WTC11 (cell line): ENCODE measurements at regions not wholly inside any gene's neighbourhood (a gene's known extent, or its start where the extent isn't known, plus 50 kb on each side); places are given as distances from the start of the nearest gene placed in this dataset.

Experiments
- ATAC-seq: fragments of 200-7000 bp; cut with Tn5 transposase; 2 replicates; pipeline ENCODE4 v1.10.0; 2021; ENCODE audit warnings: mild to moderate bottlenecking, moderate library complexity
- CTCF ChIA-PET: fragments of 300-600 bp; sonication (Branson Sonifier 250); formaldehyde crosslinking; loops from one replicate; lab custom pipeline; 2021; ENCODE audit warnings: antibody characterized with exemption; lab: Charles Lee
- POLR2A ChIA-PET: fragments of 350-600 bp; sonication (Branson Sonifier 250); formaldehyde crosslinking; loops from one replicate; lab custom pipeline; 2021; ENCODE audit warnings: antibody characterized with exemption; lab: Charles Lee
- DNase-seq: peaks from one replicate; pipeline ENCODE4 v3.0.0; 2021; ENCODE audit warnings: low spot score
- H3K27ac Mint-ChIP-seq: 2 replicates; pipeline ENCODE4 v1.8.0; 2021; ENCODE audit warnings: mixed read lengths
- H3K27me3 Mint-ChIP-seq: 2 replicates; pipeline ENCODE4 v1.8.0; 2021; ENCODE audit warnings: low read depth, mild to moderate bottlenecking, moderate library complexity, mixed read lengths
- H3K36me3 Mint-ChIP-seq: 2 replicates; pipeline ENCODE4 v1.8.0; 2021; ENCODE audit warnings: mixed read lengths
- H3K4me1 Mint-ChIP-seq: 2 replicates; pipeline ENCODE4 v1.8.0; 2022; ENCODE audit warnings: mixed read lengths
- H3K4me3 Mint-ChIP-seq: 2 replicates; pipeline ENCODE4 v1.8.0; 2021; ENCODE audit warnings: mild to moderate bottlenecking, moderate library complexity, mixed read lengths
- H3K9me3 Mint-ChIP-seq: 2 replicates; pipeline ENCODE4 v1.8.0; 2021; ENCODE audit warnings: mixed read lengths
- ATF1 ChIP-seq: sonication (generic); formaldehyde crosslinking; IDR thresholded peaks from 2 replicates; pipeline ENCODE4 v1.8.1; 2023; ENCODE audit warnings: mild to moderate bottlenecking, moderate library complexity, missing genetic modification reagents
- CREB1 ChIP-seq: sonication (generic); formaldehyde crosslinking; IDR thresholded peaks from 2 replicates; pipeline ENCODE4 v1.8.0; 2023; ENCODE audit warnings: mild to moderate bottlenecking, missing genetic modification reagents
- EMX1 ChIP-seq: fragments of 250-450 bp; sonication (Bioruptor Pico); IDR thresholded peaks from 2 replicates; pipeline ENCODE4 v1.8.0; 2021; ENCODE audit warnings: mild to moderate bottlenecking
- MAX ChIP-seq: sonication (generic); formaldehyde crosslinking; IDR thresholded peaks from 2 replicates; pipeline ENCODE4 v1.8.0; 2022; ENCODE audit warnings: mild to moderate bottlenecking, missing genetic modification reagents
- NR2C2 ChIP-seq: sonication (generic); formaldehyde crosslinking; IDR thresholded peaks from 2 replicates; pipeline ENCODE4 v1.8.0; 2022; ENCODE audit warnings: mild to moderate bottlenecking, missing genetic modification reagents
- OVOL2 ChIP-seq: fragments of 250-450 bp; sonication (Bioruptor Pico); IDR thresholded peaks from 2 replicates; pipeline ENCODE4 v1.9.0; 2021; ENCODE audit warnings: mild to moderate bottlenecking, borderline replicate concordance
- PRDM15 ChIP-seq: sonication (generic); formaldehyde crosslinking; IDR thresholded peaks from 2 replicates; pipeline ENCODE4 v1.8.0; 2022; ENCODE audit warnings: missing genetic modification reagents
- SMAD3 ChIP-seq: sonication (generic); formaldehyde crosslinking; IDR thresholded peaks from 2 replicates; pipeline ENCODE4 v1.8.0; 2022; ENCODE audit warnings: missing genetic modification reagents, mild to moderate bottlenecking, borderline replicate concordance
- SP1 ChIP-seq: sonication (generic); formaldehyde crosslinking; conservative IDR thresholded peaks from 2 replicates; pipeline ENCODE4 v1.8.1; 2022; ENCODE audit warnings: missing genetic modification reagents
- TEAD4 ChIP-seq: sonication (generic); formaldehyde crosslinking; IDR thresholded peaks from 2 replicates; pipeline ENCODE4 v1.8.0; 2022; ENCODE audit warnings: mild to moderate bottlenecking, missing genetic modification reagents
- USF1 ChIP-seq: sonication (generic); formaldehyde crosslinking; IDR thresholded peaks from 2 replicates; pipeline ENCODE4 v1.8.0; 2022; ENCODE audit warnings: mild to moderate bottlenecking, missing genetic modification reagents
- ZBTB21 ChIP-seq: sonication (generic); formaldehyde crosslinking; IDR thresholded peaks from 2 replicates; pipeline ENCODE4 v1.8.1; 2023; ENCODE audit warnings: mild to moderate bottlenecking, missing genetic modification reagents, borderline replicate concordance
- ZNF138 ChIP-seq: sonication (generic); formaldehyde crosslinking; conservative IDR thresholded peaks from 2 replicates; pipeline ENCODE4 v1.8.1; 2022; ENCODE audit warnings: mild to moderate bottlenecking, moderate library complexity, missing genetic modification reagents
- ZNF219 ChIP-seq: sonication (generic); formaldehyde crosslinking; IDR thresholded peaks from 2 replicates; pipeline ENCODE4 v1.8.0; 2023; ENCODE audit warnings: missing genetic modification reagents, mild to moderate bottlenecking, borderline replicate concordance
- ZNF423 ChIP-seq: fragments of 250-450 bp; sonication (Bioruptor Pico); IDR thresholded peaks from 2 replicates; pipeline ENCODE4 v2.1.2; 2022; ENCODE audit warnings: mild to moderate bottlenecking, moderate library complexity
- TF ChIP-seq, protein P1 (sequence below): sonication (generic); formaldehyde crosslinking; IDR thresholded peaks from 2 replicates; pipeline ENCODE4 v1.8.1; 2023; ENCODE audit warnings: mild to moderate bottlenecking, missing genetic modification reagents, moderate library complexity
- TF ChIP-seq, protein P2 (sequence below): sonication (generic); formaldehyde crosslinking; IDR thresholded peaks from 2 replicates; pipeline ENCODE4 v1.8.1; 2023; ENCODE audit warnings: mild to moderate bottlenecking, missing genetic modification reagents, borderline replicate concordance
- TF ChIP-seq, protein P3 (sequence below): sonication (generic); formaldehyde crosslinking; IDR thresholded peaks from 2 replicates; pipeline ENCODE4 v1.8.0; 2022; ENCODE audit warnings: mild to moderate bottlenecking, missing genetic modification reagents
- TF ChIP-seq, protein P4 (sequence below): fragments of 200-600 bp; IDR thresholded peaks from 2 replicates; pipeline ENCODE4 v1.8.0; 2022; ENCODE audit warnings: antibody characterized with exemption
- TF ChIP-seq, protein P5 (sequence below): sonication (generic); formaldehyde crosslinking; IDR thresholded peaks from 2 replicates; pipeline ENCODE4 v1.8.1; 2022; ENCODE audit warnings: low read depth, missing genetic modification reagents, borderline replicate concordance

GRCh38 chr22:48155446-48155845 lies 1393.0 kb downstream of the TBC1D22A start (continued):
- TF ChIP-seq ZNF138 (CRISPR knock-in tag) (no peak), OVOL2 (CRISPR knock-in tag) (no peak)

- H3K27ac Mint-ChIP-seq, result no peak overlapping the region
- no peaks in the 10 kb centered on the region for H3K36me3 Mint-ChIP-seq
- no peak overlapping the region for H3K4me3 Mint-ChIP-seq
- peaks cover 7% of the 10 kb centered on the region; the same call in 1 of the 2 replicates for H3K9me3 Mint-ChIP-seq
- POLR2A ChIA-PET, result interaction anchor here (1.3 kb wide), 1 partner anchor 26 kb away, joined by 3 read pairs; no protein-coding TSS in a partner anchor
- TF ChIP-seq SMAD3 (CRISPR knock-in tag), result no peak
- TF ChIP-seq SP1, result no peak
- no peak for TF ChIP-seq MAX (CRISPR knock-in tag)
- no peak for TF ChIP-seq CREB1 (CRISPR knock-in tag)
- no peak for TF ChIP-seq ZNF219 (CRISPR knock-in tag)
- no peak for TF ChIP-seq NR2C2 (CRISPR knock-in tag)
- TF ChIP-seq PRDM15, result no peak
- TF ChIP-seq, protein P1, sequence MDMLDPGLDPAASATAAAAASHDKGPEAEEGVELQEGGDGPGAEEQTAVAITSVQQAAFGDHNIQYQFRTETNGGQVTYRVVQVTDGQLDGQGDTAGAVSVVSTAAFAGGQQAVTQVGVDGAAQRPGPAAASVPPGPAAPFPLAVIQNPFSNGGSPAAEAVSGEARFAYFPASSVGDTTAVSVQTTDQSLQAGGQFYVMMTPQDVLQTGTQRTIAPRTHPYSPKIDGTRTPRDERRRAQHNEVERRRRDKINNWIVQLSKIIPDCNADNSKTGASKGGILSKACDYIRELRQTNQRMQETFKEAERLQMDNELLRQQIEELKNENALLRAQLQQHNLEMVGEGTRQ (CRISPR knock-in tag), result no peak
- TF ChIP-seq ATF1 (CRISPR knock-in tag), result no peak
- TF ChIP-seq, protein P2, sequence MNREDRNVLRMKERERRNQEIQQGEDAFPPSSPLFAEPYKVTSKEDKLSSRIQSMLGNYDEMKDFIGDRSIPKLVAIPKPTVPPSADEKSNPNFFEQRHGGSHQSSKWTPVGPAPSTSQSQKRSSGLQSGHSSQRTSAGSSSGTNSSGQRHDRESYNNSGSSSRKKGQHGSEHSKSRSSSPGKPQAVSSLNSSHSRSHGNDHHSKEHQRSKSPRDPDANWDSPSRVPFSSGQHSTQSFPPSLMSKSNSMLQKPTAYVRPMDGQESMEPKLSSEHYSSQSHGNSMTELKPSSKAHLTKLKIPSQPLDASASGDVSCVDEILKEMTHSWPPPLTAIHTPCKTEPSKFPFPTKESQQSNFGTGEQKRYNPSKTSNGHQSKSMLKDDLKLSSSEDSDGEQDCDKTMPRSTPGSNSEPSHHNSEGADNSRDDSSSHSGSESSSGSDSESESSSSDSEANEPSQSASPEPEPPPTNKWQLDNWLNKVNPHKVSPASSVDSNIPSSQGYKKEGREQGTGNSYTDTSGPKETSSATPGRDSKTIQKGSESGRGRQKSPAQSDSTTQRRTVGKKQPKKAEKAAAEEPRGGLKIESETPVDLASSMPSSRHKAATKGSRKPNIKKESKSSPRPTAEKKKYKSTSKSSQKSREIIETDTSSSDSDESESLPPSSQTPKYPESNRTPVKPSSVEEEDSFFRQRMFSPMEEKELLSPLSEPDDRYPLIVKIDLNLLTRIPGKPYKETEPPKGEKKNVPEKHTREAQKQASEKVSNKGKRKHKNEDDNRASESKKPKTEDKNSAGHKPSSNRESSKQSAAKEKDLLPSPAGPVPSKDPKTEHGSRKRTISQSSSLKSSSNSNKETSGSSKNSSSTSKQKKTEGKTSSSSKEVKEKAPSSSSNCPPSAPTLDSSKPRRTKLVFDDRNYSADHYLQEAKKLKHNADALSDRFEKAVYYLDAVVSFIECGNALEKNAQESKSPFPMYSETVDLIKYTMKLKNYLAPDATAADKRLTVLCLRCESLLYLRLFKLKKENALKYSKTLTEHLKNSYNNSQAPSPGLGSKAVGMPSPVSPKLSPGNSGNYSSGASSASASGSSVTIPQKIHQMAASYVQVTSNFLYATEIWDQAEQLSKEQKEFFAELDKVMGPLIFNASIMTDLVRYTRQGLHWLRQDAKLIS, result no peak
- TF ChIP-seq, protein P3, sequence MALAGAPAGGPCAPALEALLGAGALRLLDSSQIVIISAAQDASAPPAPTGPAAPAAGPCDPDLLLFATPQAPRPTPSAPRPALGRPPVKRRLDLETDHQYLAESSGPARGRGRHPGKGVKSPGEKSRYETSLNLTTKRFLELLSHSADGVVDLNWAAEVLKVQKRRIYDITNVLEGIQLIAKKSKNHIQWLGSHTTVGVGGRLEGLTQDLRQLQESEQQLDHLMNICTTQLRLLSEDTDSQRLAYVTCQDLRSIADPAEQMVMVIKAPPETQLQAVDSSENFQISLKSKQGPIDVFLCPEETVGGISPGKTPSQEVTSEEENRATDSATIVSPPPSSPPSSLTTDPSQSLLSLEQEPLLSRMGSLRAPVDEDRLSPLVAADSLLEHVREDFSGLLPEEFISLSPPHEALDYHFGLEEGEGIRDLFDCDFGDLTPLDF (CRISPR knock-in tag), result no peak
- DNase-seq (no peak), ATAC-seq (no peak)
- CTCF ChIA-PET, result no interaction called here
- H3K27me3 Mint-ChIP-seq, result no peaks in the 10 kb centered on the region
- peaks cover 8% of the 10 kb centered on the region for H3K4me1 Mint-ChIP-seq
These were observed 1392.4 kb downstream of the TBC1D22A start for GRCh38 chr22:48154943-48155240.

DNA sequence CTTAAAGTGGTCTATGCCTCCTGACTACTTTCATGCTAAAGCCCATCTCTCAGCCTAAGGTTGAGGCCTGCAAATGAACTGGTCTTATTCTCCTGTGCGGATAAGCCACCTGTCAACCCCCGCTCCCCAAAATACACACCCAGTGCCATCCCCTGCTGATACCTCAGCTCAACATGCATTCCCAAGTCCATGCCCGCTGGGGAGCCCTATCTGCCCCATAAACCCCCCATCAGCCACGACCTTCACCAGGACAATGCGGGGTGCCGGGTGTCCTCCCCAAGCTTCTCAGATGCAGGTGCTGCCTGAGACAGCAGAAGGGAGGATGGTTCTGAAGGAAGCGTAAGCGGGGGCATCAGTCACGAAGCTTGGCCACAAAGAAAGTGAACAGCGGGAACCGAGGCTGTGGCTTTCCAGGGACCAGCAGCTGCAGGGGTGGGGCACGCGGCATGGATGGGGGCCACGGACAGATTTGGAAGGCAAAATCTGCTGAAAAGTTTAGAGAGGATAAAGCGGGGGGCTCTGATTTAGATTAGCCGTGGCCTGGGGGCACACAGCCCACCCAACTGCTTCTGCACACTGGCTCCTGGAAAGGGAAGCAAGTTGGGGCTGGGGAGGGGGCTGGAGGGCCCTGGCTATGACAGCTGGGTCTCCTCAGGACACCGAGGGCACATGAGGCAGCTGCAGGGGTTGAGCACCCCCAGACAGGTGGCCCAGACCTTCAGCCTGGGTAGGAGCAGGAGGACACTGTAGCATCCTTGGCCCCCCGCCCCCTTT lies 1391.9 kb downstream of the TBC1D22A start:
- CTCF ChIA-PET, result no interaction called here
- H3K4me1 Mint-ChIP-seq, result peaks cover 8% of the 10 kb centered on the region
- H3K9me3 Mint-ChIP-seq, result peaks cover 5% of the 10 kb centered on the region; the same call in 1 of the 2 replicates
- H3K27me3 Mint-ChIP-seq, result no peaks in the 10 kb centered on the region
- DNase-seq (no peak), ATAC-seq (no peak)
- no peak overlapping the region for H3K27ac Mint-ChIP-seq
- no peak overlapping the region for H3K4me3 Mint-ChIP-seq
- POLR2A ChIA-PET, result interaction anchor here (1.3 kb wide), 1 partner anchor 27 kb away, joined by 3 read pairs; no protein-coding TSS in a partner anchor
- H3K36me3 Mint-ChIP-seq, result no peaks in the 10 kb centered on the region
- no peak for TF ChIP-seq ZBTB21
- TF ChIP-seq EMX1 (CRISPR knock-in tag), result no peak
- no peak for TF ChIP-seq ZNF423 (CRISPR knock-in tag)
- no peak for TF ChIP-seq TEAD4 (CRISPR knock-in tag)
- no peak for TF ChIP-seq USF1
- TF ChIP-seq, protein P4, sequence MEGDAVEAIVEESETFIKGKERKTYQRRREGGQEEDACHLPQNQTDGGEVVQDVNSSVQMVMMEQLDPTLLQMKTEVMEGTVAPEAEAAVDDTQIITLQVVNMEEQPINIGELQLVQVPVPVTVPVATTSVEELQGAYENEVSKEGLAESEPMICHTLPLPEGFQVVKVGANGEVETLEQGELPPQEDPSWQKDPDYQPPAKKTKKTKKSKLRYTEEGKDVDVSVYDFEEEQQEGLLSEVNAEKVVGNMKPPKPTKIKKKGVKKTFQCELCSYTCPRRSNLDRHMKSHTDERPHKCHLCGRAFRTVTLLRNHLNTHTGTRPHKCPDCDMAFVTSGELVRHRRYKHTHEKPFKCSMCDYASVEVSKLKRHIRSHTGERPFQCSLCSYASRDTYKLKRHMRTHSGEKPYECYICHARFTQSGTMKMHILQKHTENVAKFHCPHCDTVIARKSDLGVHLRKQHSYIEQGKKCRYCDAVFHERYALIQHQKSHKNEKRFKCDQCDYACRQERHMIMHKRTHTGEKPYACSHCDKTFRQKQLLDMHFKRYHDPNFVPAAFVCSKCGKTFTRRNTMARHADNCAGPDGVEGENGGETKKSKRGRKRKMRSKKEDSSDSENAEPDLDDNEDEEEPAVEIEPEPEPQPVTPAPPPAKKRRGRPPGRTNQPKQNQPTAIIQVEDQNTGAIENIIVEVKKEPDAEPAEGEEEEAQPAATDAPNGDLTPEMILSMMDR, result no peak
- TF ChIP-seq, protein P5, sequence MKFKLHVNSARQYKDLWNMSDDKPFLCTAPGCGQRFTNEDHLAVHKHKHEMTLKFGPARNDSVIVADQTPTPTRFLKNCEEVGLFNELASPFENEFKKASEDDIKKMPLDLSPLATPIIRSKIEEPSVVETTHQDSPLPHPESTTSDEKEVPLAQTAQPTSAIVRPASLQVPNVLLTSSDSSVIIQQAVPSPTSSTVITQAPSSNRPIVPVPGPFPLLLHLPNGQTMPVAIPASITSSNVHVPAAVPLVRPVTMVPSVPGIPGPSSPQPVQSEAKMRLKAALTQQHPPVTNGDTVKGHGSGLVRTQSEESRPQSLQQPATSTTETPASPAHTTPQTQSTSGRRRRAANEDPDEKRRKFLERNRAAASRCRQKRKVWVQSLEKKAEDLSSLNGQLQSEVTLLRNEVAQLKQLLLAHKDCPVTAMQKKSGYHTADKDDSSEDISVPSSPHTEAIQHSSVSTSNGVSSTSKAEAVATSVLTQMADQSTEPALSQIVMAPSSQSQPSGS, result no peak
